ENCODE measurements at regions not wholly inside any gene's neighbourhood (a gene's known extent, or its start where the extent isn't known, plus 50 kb on each side); places are given as distances from the start of the nearest gene placed in this dataset.

DNA sequence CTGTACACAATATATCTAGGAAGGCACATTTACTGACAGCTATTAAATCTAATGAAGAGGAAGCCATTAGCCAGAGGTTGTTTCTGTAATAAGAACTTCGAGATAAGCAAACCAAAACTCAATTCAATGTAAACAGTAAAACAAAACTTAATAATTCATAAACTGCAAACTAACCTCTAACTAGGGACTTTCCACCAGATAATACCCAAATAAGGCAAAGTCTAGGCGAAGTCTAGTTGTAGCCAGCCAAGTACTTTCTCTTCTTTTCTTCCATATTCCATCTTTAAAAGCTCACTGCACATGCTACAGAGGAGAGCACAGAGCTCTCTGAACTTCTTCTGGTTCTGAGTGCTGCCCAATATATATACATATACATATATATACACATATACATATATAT, 229.9 kb upstream of the ANO5 start:
- H3K36me3 ChIP-seq (ENCODE audit: control insufficient read depth in 4 of 4, insufficient read depth in 4 of 4, low read length in 3 of 4): no peaks in the 10 kb centered on the region
- WGBS (ENCODE audit: insufficient coverage): 75% methylated on average over 1 of the region's 2 CpGs
- ChIA-PET CTCF (no interaction called here), POLR2A (interaction anchor here (0.5 to 0.7 kb wide), 2 partner anchors 110 to 668 kb away, joined by 3 to 5 read pairs; no protein-coding TSS in a partner anchor)
- H3K9me3 ChIP-seq (ENCODE audit: control extremely low read depth in 1 of 5, control insufficient read depth in 4 of 5, insufficient read depth in 2 of 5, low read depth in 1 of 5, low read length in 4 of 5): no peaks in the 10 kb centered on the region
- H3K4me3 ChIP-seq (ENCODE audit: control insufficient read depth in 1 of 7, extremely low read depth in 1 of 7, insufficient read depth in 4 of 7, low read depth in 2 of 7, low read length in 6 of 7): no peak overlapping the region
- no peaks in the 10 kb centered on the region for H3K27me3 ChIP-seq (replicated peaks in 2 of 5; ENCODE audit: control insufficient read depth in 4 of 5, insufficient read depth in 5 of 5, low read length in 4 of 5)
- H3K4me1 ChIP-seq (ENCODE audit: control extremely low read depth in 1 of 4, control insufficient read depth in 4 of 4, insufficient read depth in 4 of 4, low read length in 3 of 4): no peaks in the 10 kb centered on the region
- DNase-seq: no peak
- no peak overlapping the region for H3K27ac ChIP-seq (ENCODE audit: insufficient read depth in 1 of 2, low read depth in 1 of 2, low read length in 2 of 2, poor library complexity in 1 of 2, severe bottlenecking in 2 of 2)

DNA sequence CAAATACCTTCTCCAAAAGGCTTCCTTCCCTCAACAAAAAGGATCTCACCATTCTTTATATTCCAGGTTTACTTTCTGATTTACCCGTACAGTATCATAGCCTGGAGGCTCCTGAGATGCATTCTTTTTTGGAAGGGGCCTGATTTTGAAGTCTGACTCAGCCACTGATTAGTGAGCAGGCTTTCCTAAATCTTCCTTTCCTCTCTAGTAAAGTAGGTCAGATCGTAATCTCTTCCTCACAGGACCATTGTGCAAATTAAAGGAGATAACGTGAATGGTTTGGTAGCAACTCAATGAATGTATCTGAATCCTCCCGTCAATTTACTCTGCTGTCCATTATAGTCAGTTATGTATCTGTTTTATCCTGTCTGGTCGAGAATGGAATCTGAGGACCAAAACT, 227.7 kb upstream of the ANO5 start:
- CTCF ChIA-PET: no interaction called here
- no peaks in the 10 kb centered on the region for H3K27me3 ChIP-seq (replicated peaks in 2 of 5; ENCODE audit: control insufficient read depth in 4 of 5, insufficient read depth in 5 of 5, low read length in 4 of 5)
- no peaks in the 10 kb centered on the region for H3K4me1 ChIP-seq (ENCODE audit: control extremely low read depth in 1 of 4, control insufficient read depth in 4 of 4, insufficient read depth in 4 of 4, low read length in 3 of 4)
- WGBS (ENCODE audit: insufficient coverage): no CpG with 5 or more reads among the region's 5 CpGs
- H3K36me3 ChIP-seq (ENCODE audit: control insufficient read depth in 4 of 4, insufficient read depth in 4 of 4, low read length in 3 of 4): no peaks in the 10 kb centered on the region
- no peaks in the 10 kb centered on the region for H3K9me3 ChIP-seq (ENCODE audit: control extremely low read depth in 1 of 5, control insufficient read depth in 4 of 5, insufficient read depth in 2 of 5, low read depth in 1 of 5, low read length in 4 of 5)
- no peak for DNase-seq
- no peak overlapping the region for H3K27ac ChIP-seq (ENCODE audit: insufficient read depth in 1 of 2, low read depth in 1 of 2, low read length in 2 of 2, poor library complexity in 1 of 2, severe bottlenecking in 2 of 2)
- no peak overlapping the region for H3K4me3 ChIP-seq (ENCODE audit: control insufficient read depth in 1 of 7, extremely low read depth in 1 of 7, insufficient read depth in 4 of 7, low read depth in 2 of 7, low read length in 6 of 7)
- POLR2A ChIA-PET: no interaction called here

DNA sequence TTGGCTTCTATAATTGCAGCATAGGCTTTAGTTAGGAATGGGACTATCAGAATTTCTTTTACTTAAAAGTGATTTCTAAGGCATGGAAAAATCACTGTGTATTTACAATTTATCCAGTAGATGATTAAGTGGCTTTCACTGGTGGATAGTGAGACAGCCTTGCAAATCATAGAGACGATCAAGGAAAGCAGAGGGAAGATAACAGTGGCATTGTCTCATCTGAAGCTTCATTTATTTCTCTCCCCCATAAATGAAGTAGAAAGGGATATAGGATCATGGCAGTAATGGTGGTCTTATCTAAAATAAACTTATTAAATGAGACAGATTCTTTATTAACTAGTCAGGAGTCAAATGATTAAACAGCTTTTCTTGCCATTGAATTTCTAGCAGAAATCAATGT, 224.2 kb upstream of the ANO5 start:
- no peaks in the 10 kb centered on the region for H3K27me3 ChIP-seq (replicated peaks in 2 of 5; ENCODE audit: control insufficient read depth in 4 of 5, insufficient read depth in 5 of 5, low read length in 4 of 5)
- no peaks in the 10 kb centered on the region for H3K4me1 ChIP-seq (ENCODE audit: control extremely low read depth in 1 of 4, control insufficient read depth in 4 of 4, insufficient read depth in 4 of 4, low read length in 3 of 4)
- no peak for DNase-seq
- ChIA-PET POLR2A (no interaction called here), CTCF (no interaction called here)
- H3K9me3 ChIP-seq (ENCODE audit: control extremely low read depth in 1 of 5, control insufficient read depth in 4 of 5, insufficient read depth in 2 of 5, low read depth in 1 of 5, low read length in 4 of 5): peaks cover 0 to 1% (median 0%) of the 10 kb centered on the region in 5 experiments
- WGBS (ENCODE audit: insufficient coverage): no CpG with 5 or more reads among the region's 1 CpG
- no peak overlapping the region for H3K27ac ChIP-seq (ENCODE audit: insufficient read depth in 1 of 2, low read depth in 1 of 2, low read length in 2 of 2, poor library complexity in 1 of 2, severe bottlenecking in 2 of 2)
- H3K36me3 ChIP-seq (ENCODE audit: control insufficient read depth in 4 of 4, insufficient read depth in 4 of 4, low read length in 3 of 4): no peaks in the 10 kb centered on the region
- H3K4me3 ChIP-seq (ENCODE audit: control insufficient read depth in 1 of 7, extremely low read depth in 1 of 7, insufficient read depth in 4 of 7, low read depth in 2 of 7, low read length in 6 of 7): no peak overlapping the region

DNA sequence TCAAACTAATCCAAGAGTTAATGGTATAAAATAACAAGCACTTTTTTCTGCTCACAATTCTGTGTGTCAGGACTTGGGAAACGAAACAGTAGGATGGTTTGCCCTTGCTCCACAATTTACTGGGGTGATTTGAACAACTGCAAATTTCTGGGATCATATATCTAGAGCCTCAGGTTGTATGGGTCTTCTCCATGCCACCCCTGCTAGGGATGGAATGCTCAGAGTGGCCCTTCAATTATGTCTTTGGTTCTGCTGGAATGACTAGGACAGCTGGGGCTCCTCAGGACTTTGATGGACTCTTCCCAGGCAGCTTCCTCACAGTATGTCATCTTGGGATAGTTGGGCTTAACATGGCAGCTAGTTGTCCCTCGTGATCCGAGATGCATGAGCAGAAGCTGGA, 223.0 kb upstream of the ANO5 start:
- Histone ChIP-seq H3K27ac (ENCODE audit: insufficient read depth in 1 of 2, low read depth in 1 of 2, low read length in 2 of 2, poor library complexity in 1 of 2, severe bottlenecking in 2 of 2) (no peak overlapping the region), H3K9me3 (ENCODE audit: control extremely low read depth in 1 of 5, control insufficient read depth in 4 of 5, insufficient read depth in 2 of 5, low read depth in 1 of 5, low read length in 4 of 5) (peaks cover 0 to 1% (median 0%) of the 10 kb centered on the region in 5 experiments), H3K4me1 (ENCODE audit: control extremely low read depth in 1 of 4, control insufficient read depth in 4 of 4, insufficient read depth in 4 of 4, low read length in 3 of 4) (no peaks in the 10 kb centered on the region), H3K27me3 (replicated peaks in 2 of 5; ENCODE audit: control insufficient read depth in 4 of 5, insufficient read depth in 5 of 5, low read length in 4 of 5) (no peaks in the 10 kb centered on the region), H3K36me3 (ENCODE audit: control insufficient read depth in 4 of 4, insufficient read depth in 4 of 4, low read length in 3 of 4) (no peaks in the 10 kb centered on the region), H3K4me3 (ENCODE audit: control insufficient read depth in 1 of 7, extremely low read depth in 1 of 7, insufficient read depth in 4 of 7, low read depth in 2 of 7, low read length in 6 of 7) (no peak overlapping the region)
- 96% methylated on average over 3 of the region's 3 CpGs for WGBS (ENCODE audit: insufficient coverage)
- DNase-seq: no peak
- ChIA-PET POLR2A (no interaction called here), CTCF (interaction anchor here (0.9 kb wide), 1 partner anchor 19 kb away, joined by 3 read pairs; no protein-coding TSS in a partner anchor)

DNA sequence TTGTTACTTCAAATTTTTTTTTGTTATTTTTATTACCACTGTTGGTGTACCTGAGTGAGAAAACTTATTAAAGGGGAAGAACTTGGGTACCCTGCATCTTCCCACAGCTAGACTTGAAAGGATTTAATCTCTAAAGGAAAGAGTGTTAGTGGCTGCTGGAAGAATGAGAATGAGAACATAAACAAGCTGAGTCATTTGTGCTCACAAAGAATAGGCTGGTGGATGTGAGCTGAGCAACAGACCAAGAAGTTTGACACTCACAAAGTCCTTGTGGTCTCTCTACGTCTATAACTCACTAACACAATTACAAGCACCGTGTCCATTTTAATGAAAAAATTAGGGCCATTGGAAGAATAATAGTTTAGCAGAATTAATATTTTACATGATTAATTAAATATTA, 217.6 kb upstream of the ANO5 start:
- no peak for DNase-seq
- Histone ChIP-seq H3K27me3 (replicated peaks in 2 of 5; ENCODE audit: control insufficient read depth in 4 of 5, insufficient read depth in 5 of 5, low read length in 4 of 5) (no peaks in the 10 kb centered on the region), H3K27ac (ENCODE audit: insufficient read depth in 1 of 2, low read depth in 1 of 2, low read length in 2 of 2, poor library complexity in 1 of 2, severe bottlenecking in 2 of 2) (no peak overlapping the region), H3K9me3 (ENCODE audit: control extremely low read depth in 1 of 5, control insufficient read depth in 4 of 5, insufficient read depth in 2 of 5, low read depth in 1 of 5, low read length in 4 of 5) (peaks cover 0 to 1% (median 0%) of the 10 kb centered on the region in 5 experiments), H3K4me1 (ENCODE audit: control extremely low read depth in 1 of 4, control insufficient read depth in 4 of 4, insufficient read depth in 4 of 4, low read length in 3 of 4) (no peaks in the 10 kb centered on the region), H3K36me3 (ENCODE audit: control insufficient read depth in 4 of 4, insufficient read depth in 4 of 4, low read length in 3 of 4) (no peaks in the 10 kb centered on the region), H3K4me3 (ENCODE audit: control insufficient read depth in 1 of 7, extremely low read depth in 1 of 7, insufficient read depth in 4 of 7, low read depth in 2 of 7, low read length in 6 of 7) (no peak overlapping the region)
- no CpG with 5 or more reads among the region's 2 CpGs for WGBS (ENCODE audit: insufficient coverage)
- CTCF ChIA-PET: no interaction called here
- POLR2A ChIA-PET: no interaction called here

- no peaks in the 10 kb centered on the region for H3K27me3 ChIP-seq (replicated peaks in 2 of 5; ENCODE audit: control insufficient read depth in 4 of 5, insufficient read depth in 5 of 5, low read length in 4 of 5)
- no peaks in the 10 kb centered on the region for H3K4me1 ChIP-seq (ENCODE audit: control extremely low read depth in 1 of 4, control insufficient read depth in 4 of 4, insufficient read depth in 4 of 4, low read length in 3 of 4)
- POLR2A ChIA-PET: no interaction called here
- DNase-seq: no peak
- no peaks in the 10 kb centered on the region for H3K36me3 ChIP-seq (ENCODE audit: control insufficient read depth in 4 of 4, insufficient read depth in 4 of 4, low read length in 3 of 4)
- H3K27ac ChIP-seq (ENCODE audit: insufficient read depth in 1 of 2, low read depth in 1 of 2, low read length in 2 of 2, poor library complexity in 1 of 2, severe bottlenecking in 2 of 2): no peak overlapping the region
- peaks cover 0 to 1% (median 0%) of the 10 kb centered on the region in 5 experiments for H3K9me3 ChIP-seq (ENCODE audit: control extremely low read depth in 1 of 5, control insufficient read depth in 4 of 5, insufficient read depth in 2 of 5, low read depth in 1 of 5, low read length in 4 of 5)
- CTCF ChIA-PET: no interaction called here
- H3K4me3 ChIP-seq (ENCODE audit: control insufficient read depth in 1 of 7, extremely low read depth in 1 of 7, insufficient read depth in 4 of 7, low read depth in 2 of 7, low read length in 6 of 7): no peak overlapping the region
- 85% methylated on average over 7 of the region's 8 CpGs for WGBS (ENCODE audit: insufficient coverage)
These were observed 216.7 kb upstream of the ANO5 start for GRCh38 chr11:21976210-21976609.

- CTCF ChIA-PET: no interaction called here
- Histone ChIP-seq H3K9me3 (ENCODE audit: control extremely low read depth in 1 of 5, control insufficient read depth in 4 of 5, insufficient read depth in 2 of 5, low read depth in 1 of 5, low read length in 4 of 5) (no peaks in the 10 kb centered on the region), H3K4me3 (ENCODE audit: control insufficient read depth in 1 of 7, extremely low read depth in 1 of 7, insufficient read depth in 4 of 7, low read depth in 2 of 7, low read length in 6 of 7) (no peak overlapping the region), H3K4me1 (ENCODE audit: control extremely low read depth in 1 of 4, control insufficient read depth in 4 of 4, insufficient read depth in 4 of 4, low read length in 3 of 4) (no peaks in the 10 kb centered on the region), H3K36me3 (ENCODE audit: control insufficient read depth in 4 of 4, insufficient read depth in 4 of 4, low read length in 3 of 4) (no peaks in the 10 kb centered on the region), H3K27ac (ENCODE audit: insufficient read depth in 1 of 2, low read depth in 1 of 2, low read length in 2 of 2, poor library complexity in 1 of 2, severe bottlenecking in 2 of 2) (no peak overlapping the region), H3K27me3 (replicated peaks in 2 of 5; ENCODE audit: control insufficient read depth in 4 of 5, insufficient read depth in 5 of 5, low read length in 4 of 5) (peaks cover 0 to 2% (median 0%) of the 10 kb centered on the region in 5 experiments)
- WGBS (ENCODE audit: insufficient coverage): 100% methylated on average over 1 of the region's 2 CpGs
- POLR2A ChIA-PET: no interaction called here
- no peak for DNase-seq
These were observed 209.5 kb upstream of the ANO5 start for GRCh38 chr11:21983431-21983830.

Measured in common myeloid progenitor, CD34-positive (primary cell).